CD4-positive, alpha-beta T cell treated with Interleukin-10 for 1 hour (primary cell): ENCODE measurements at regions not wholly inside any gene's neighbourhood (a gene's known extent, or its start where the extent isn't known, plus 50 kb on each side); places are given as distances from the start of the nearest gene placed in this dataset.
"Not testable (repeated sequence)": the region's sequence is repeated elsewhere in the genome, so short reads cannot be mapped to it uniquely, and the experiment has no call there.

Experiments used
- DNase-seq: peaks from one replicate; pipeline ENCODE4 v3.0.0-alpha.2; 2020

DNA sequence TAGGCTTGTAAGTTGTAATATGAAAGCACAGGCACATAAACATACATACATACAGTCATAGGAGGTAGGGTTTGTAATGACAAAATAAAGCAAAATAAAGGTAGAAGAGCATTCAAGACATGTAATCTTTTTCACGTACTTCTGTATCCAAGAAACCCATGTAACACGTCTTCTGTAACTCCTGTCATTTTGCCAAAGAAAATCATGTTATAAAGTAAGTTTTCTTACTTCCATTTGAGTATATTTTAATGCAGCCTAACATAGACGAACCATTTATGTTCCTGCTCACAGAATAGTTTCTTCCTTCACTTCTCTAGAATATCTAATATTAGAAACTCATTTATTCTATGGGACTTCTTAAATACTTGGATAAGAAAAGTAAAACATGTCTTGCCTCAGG is 1884.0 kb upstream of the CELF4 start:
- no peak for DNase-seq

DNA sequence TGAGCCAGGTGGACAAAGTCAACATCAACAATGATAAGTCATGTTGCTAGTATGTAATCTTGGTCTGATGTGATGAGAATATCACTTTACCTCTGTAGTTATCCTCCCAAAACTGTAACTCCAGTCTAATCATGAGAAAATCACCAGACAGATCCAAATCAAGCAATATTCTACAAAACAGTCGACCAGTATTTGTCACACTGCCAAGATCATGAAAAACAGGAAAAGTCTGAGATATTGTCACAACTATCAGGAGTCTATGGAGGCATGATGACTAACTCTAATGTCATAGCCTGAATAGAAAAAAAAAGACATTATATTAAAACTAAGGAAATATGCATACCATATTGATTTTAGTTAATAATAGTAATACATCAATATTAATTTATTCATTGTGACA is 1883.3 kb upstream of the CELF4 start:
- no peak for DNase-seq

DNA sequence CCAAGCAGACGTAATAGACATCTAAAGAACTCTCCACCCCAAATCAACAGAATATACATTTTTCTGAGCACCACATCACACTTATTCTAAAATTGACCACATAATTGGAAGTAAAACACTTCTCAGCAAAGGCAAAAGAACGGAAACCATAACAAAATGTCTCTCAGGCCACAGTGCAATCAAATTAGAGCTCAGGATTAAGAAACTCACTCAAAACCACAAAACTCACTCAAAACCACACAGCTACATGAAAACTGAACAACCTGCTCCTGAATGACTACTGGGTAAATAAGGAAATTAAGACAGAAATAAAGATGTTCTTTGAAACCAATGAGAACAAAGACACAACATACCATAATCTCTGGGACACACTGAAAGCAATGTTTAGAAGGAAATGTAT is 1879.4 kb upstream of the CELF4 start:
- DNase-seq = not testable (repeated sequence)

DNA sequence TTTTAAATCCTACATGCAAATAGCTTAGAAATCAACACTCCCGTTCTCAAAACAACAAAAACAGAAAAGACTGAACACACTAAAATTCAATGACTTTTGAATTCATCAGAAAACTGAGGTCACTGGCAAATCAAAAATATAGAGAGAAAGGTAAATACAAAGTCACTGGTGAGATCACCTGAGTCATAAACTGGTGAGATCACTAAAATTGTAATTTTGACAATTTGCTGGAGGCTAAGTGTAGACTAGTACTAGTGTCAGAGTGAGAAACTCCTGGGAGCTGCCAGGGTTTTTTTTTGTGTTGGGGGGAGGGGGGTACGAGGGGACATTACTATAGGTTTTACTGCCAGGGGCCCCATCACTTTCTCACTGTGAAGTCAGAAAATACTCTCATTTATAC is 1876.0 kb upstream of the CELF4 start:
- DNase-seq = no peak

DNA sequence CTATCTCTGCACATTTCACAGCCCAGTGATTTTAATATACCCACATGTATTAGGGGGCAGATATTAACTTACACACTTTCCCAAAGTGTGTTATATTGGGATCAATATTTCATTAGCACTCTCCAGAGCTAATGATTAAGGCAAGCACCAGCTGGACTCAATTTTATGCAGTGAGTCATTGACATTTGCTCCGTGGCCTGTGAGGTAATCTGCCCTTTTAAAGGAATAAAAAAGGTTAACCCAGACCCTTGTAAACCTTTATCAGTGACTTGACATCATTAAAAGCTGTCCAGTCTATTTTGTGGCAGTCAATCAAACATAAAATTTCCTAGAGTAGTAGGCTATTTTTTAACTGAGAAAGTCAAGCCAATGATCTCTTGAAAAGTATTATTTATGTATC is 1870.4 kb upstream of the CELF4 start:
- DNase-seq = no peak

DNA sequence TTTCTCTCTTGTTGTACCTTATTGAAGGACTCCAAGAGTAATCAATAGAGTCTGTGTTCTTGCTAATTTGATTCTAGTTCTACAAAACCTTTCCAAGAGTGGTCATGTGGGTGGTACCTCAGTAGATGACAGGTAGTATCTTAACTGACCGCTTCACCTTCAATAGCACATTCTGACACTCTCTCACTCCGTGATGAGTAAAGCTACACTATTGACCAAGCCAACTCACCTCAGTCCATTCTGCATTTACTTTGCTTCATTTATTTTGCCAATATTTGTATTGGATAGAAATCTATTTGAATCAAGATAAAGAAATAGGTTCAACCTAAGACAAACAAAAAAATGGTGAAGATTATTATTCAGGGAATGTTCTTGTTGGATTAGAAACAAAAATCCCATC is 1869.6 kb upstream of the CELF4 start:
- DNase-seq = no peak

DNA sequence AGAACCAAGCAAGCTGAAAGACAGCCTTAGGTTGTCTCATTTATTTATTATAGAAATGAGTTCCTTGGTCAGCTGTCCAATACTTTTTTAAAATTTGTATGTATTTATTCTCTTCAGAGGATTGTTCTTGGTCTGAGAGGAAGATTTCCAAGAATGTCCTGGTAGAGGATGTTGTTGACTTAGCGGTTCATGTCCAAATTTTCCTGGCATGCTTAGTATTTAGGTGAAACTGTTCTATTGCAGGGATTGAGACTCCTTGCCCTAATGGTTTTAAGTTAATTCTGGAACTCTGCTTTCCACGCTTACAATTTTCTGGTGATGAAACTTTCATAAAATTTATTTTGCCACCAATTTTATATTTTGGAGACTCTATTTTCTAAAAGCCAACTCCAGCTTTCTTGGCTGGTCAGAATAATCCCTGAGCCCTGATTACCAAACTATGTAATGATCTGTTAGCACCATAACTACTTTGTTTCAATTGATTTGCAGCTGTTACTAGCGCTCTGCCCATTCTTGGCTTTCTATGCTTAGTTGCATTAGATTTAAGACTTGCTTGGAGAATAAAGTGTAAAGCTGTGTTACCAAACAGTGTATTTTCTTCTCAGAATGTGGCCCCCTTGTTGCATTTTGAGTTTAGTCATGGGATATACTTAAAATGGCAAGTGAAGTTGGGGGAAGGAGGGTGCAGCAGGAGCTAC is 1868.8 kb upstream of the CELF4 start:
- DNase-seq = no peak

DNA sequence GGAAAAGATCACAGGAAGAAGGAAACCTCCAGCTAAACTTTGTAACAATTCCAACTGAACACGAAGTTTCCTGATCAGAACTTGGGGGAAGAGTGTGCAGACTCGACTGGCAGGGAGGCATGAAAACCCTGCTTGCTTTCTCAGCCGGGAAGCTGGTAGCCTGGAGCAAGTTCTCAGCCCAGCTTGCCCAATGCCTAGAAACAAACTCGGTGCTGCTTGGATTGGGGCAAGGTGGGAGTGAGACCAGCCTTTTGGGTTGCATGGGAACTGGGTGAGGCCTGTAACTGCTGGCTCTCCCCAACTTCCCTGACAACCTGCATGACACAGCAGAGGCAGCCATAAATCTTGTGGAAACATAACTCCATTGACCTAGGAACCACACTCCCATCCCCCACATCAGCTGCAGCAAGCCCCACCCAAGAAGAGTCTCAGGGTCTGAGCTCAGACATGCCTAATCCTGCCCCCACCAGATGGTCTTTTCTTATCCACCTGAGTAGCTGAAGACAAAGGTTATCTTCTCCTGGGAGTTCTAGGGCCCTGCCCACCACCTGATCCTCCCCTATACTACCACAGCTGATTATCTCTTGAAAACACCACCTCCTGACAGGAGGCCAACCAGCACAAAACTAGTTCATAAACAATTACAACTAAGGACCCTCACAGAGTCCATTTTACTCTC is 1859.7 kb upstream of the CELF4 start:
- no peak for DNase-seq

DNA sequence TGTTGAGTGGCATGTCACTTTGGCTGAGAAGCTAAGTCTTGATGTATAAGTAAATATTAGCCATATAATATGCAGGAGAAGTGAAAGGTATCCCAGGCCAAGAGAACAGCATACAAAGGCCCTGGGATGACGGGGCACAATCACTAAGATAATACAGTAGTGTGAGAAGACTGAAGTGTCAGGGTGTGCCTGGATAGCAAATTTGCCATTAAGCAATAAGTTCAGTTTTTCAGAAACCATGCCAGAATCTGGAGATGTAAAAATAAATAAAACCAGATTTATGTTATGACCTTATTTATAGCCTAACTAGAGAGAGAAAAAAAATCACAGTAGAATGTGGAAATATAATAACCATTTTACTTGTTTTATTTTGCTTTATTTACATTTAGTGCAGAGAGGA is 1858.7 kb upstream of the CELF4 start:
- DNase-seq = no peak

DNA sequence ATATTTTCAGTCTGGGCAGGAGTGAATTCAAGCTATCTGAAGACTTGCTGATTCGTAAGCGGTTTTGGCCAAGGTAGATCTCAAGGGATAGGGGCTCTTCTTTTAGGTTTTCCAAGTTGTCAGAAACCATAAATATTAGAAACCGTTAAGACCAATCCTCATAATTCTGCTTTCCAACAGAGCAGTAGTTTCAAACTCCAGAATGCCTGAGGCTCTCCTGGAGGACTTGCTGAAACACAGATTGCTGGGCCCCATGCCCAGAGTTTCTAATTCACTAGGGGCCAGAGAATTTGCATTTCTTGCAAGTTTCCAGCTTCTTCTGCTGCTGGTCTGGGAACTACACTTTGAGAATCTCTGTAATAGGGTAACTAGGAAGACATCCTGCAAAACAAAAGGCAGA is 1855.7 kb upstream of the CELF4 start:
- DNase-seq = no peak

DNA sequence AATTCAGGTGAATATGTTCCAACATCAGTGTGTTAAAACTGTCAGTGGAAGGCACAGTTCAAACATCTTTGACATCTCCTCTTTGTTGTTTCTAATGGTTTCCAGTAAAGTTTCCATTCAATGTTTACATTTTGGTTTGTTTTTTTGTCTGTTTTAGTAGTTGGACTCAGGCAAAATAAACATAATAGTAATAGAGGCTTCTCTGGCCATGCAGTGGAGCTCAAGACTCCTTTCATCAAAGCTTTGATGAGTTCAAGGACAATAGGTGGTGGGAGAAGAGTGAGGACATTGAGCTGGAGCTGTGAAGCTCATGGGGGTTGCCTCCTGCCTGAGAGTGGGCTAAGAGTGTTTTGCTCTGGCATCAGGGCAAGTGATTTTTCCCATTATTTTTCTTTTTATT is 1853.7 kb upstream of the CELF4 start:
- no peak for DNase-seq

DNA sequence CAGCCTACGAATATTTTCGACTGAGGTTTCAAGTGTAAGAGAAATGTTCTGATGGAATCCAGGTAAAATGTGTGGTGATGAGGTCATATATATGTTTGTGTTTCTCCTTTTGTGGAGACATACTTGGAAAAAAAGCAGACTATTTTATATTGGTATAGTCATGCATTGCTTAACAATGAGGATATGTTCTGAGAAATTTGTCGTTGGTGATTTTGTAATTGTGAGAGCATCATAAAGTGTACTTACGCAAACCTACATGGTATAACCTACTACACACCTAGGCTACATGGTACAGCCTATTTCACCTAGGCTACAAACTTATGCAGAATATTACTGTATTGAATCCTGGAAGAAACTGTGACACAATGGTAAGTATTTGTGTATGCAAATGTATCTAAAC is 1849.9 kb upstream of the CELF4 start:
- no peak for DNase-seq

DNA sequence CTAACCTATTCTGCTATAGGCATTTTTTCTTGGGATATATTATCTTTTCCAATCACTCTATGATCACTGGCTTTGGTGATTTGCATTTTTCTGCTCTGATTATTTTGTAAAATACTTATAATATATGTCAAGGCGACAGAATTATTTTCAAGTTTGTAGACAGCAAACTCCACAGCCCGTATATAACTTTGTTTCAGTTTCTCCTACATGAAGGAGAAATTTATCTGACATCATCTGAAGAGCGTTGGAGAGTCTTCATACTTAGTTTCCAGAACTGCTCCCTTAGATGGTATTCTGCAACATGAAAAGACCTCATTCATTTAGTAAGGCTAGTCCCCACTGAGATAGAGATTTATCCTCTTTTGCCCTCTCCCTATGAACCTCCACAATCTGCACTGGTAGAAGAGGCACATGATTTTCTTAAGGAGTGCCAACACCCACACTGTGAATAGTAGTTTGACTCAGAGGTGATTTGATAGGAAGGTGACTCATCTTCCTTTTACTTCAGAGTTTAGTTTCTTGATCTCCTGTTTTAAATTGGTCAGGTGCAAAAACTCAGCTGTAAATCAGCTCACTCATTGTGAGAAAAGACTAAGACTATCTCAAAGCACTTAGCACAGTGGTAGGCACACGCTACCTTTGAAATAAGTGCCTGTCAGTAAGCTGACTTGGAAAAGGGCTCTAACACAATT is 1848.6 kb upstream of the CELF4 start:
- DNase-seq = no peak

DNA sequence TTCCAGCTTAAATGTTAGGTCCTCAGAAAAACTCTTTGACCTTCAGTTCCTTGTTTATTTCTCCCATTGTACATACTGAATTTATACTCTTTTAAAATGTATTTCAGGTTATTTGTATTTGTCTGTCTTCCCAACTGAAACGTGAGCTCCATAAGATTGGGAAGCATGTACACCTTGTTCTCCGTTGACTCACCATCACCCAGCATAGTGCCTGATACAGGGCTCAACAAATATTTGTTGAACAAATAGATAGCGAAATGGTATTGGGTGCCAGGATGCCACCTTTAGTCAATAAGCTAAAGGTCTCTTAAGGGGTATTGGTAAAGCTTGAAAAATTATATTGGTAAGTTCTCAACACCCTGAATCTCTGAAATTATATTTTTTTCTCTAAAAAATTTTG is 1841.3 kb upstream of the CELF4 start:
- DNase-seq = no peak

DNA sequence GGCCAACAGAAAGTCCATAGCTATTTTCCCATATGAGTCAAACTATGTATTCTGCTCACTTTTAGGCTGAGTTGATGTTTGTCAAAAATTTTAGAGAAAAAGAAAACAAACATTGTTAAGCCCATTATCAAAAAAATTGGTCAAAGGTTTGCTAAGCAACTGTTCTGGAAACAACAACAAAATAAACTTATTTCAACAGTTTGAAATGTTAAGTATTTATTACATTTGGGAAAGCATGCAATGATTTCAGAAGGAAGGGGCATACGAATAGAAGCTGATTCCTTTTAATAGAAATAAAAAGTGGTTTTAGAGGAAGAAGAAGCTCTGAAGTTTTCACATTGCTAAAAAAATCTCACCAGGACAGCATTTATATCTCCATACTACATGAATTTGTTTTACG is 1837.5 kb upstream of the CELF4 start:
- no peak for DNase-seq

DNA sequence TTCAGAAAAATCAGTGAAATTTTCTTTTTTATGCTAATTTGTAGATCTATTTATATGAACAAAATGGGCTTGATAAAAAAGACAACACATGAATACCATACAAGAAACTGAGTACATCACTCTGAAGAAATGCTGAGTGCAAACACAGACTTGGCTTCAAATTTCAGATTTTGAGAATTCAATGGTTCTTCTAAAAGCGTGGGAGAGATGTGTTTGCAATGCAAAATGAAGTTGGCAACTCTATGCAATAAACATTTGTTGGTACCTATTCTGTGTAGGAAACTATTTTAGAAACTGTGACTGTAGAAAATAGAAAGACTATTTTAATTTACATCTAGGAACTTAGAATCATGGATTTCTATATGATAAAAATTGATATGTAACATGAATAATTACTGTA is 1834.1 kb upstream of the CELF4 start:
- no peak for DNase-seq

DNA sequence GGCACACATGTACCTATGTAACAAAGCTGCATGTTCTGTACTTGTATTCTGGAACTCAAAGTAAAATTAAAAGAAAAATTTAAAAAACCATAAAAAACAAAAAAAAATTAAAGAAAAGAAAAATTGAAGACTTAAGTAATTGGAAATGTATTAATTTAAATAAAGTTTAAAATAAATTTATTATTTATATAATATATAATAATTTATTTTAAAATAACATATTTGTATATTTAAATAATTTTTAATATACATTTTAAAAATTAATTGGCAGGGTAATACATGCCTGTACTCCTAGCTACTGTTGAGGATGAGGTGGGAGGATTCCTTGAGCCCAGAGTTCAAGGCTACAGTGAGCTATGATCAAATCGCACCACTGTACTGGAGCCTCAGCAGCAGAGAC is 1830.6 kb upstream of the CELF4 start:
- no peak for DNase-seq

DNA sequence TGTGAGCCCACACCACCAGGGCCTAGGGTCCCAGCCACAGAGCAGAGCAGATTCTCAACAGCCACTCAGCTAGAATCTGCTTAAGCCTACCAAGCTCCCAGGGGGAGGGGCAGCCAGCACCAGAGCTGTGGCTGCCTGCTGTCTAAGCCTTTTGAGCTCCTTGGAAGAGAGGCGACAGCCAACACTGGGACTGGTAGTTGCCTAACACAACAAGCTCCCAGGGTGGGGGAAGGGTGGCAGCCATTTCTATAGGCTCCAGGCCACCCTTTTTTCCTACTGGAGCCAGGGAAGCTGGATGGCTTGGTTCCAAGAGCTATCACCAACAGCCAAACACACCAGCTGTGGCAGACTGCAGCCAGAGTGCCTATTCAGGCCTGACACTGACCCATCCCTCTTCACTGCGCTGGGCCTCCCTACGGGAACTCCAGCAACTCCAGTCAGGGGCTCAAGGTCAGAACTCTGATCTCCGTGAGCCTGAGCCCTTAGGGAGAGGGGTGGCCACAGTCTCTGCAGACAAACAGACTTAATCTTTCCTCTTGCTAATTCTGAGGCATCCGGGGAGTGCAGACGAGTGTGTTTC is 1824.3 kb upstream of the CELF4 start:
- no peak for DNase-seq

DNA sequence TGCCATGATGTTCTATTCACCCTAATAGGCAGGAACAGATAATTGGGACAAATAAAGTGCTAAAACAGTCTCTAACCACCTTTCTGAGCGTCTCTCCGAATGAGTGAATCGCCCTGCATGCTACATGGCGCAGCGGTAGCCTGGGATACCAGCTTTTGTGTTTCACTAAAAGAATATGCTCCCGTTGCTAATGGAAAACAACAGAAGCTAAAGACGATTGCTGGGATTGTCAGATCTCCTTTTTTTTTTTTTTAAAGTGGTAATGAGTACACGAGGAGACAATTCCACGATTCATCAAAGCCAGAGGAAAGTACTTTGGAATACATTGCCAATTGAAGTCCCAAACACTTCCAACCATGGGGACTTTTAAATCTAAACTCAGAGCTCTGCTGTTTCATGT is 1815.3 kb upstream of the CELF4 start:
- DNase-seq = no peak

DNA sequence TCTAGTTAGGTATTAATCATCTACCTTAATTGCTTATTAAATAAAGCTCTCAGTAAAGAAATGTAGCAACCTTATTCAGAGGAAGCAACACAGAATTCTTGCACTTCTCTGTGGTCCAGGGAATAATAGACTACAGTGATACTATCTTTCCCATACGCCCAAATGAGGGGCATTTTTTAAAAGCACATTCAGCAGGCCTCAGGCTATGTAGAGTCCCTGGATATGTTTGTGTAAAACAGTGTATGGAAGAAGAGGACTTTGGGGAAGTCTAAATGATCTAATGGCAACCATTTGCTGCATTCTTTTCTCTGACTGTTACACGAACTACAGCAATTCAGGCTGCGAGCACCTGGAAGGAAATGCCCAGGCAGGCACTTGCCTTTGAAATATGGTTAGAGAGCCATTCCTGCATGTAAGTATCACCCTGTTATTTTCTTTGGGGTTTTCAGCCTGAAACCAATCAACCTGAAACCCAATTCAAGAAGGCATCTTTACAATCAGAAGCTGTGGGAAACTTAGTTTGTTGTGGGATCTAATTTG is 1814.7 kb upstream of the CELF4 start:
- DNase-seq = no peak

DNA sequence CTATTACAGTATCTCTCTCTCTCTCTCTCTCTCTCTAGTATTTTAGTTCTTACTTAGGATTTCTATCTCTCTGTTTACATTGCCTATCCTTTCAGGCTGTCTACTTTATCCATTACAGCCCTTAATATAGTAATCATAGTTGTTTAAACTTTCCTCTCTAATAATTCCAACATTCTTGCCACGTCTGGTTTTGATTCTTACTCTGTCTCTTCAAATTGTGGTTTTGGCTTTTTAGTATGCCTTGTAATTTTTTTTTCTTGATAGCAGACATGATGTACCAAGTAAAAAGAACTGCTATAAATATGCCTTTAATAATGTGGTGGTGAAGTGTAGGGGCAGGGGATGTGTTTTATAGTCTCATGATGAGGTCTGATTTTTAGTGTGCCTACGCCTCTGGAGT is 1809.5 kb upstream of the CELF4 start:
- DNase-seq = no peak

DNA sequence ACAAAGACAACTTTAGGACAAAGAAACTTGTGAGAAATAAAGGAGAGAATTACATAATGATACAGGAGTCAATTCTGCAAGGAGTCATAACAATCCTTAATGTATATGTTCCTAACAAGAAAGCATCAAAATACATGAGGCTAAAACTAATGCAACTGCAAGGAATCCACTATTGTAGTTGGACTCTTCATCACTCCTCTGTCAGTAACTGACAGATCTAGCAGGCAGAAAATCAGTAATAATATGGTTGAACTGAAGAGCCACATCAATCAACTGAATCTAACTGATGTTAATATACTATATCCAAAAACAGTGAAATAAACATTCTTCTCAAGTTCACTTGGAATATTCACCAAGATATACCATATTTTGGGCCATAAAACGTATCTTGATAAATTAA is 1806.4 kb upstream of the CELF4 start:
- DNase-seq = no peak

DNA sequence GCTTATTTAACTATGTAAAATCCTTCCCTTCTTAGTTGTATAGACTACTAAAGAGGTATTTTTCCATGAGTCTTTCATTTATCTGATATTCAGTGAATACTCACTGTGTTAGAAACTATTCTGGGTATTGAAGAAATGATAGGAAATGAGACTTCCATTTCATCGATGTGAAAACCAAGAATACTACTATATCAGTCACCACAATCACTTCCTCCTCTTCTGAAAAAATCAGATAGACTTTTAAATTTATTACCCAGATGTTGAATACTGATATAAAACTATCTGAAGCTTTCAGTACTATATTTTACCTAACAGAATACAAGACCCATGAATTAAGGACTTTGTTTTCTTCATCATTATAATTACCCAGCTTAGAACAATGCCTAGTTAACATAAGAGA is 1801.1 kb upstream of the CELF4 start:
- no peak for DNase-seq
